T-helper 17 cell (primary cell): ENCODE measurements at regions not wholly inside any gene's neighbourhood (a gene's known extent, or its start where the extent isn't known, plus 50 kb on each side); places are given as distances from the start of the nearest gene placed in this dataset.

Experiments used
- ATAC-seq: fragments of 150-1000 bp; cut with Tn5 transposase; 2 replicates; pipeline ENCODE4 v1.10.0; 2021; ENCODE audit warnings: mild to moderate bottlenecking, moderate library complexity
- DNase-seq, 3 donors: peaks; one replicate each; pipeline versions ENCODE4 v3.0.0 to v3.0.0-alpha.2; 2020 to 2021
- H3K9me3 ChIP-seq: one replicate; pipeline ENCODE4 v1.7.0; 2013; ENCODE audit warnings: low read length, mild to moderate bottlenecking; ENCODE audit not compliant: control insufficient read depth, poor library complexity, severe bottlenecking
- H3K27ac Mint-ChIP-seq: one replicate; pipeline ENCODE4 v1.8.0; 2022; ENCODE audit warnings: mild to moderate bottlenecking, moderate library complexity, mixed read lengths
- H3K27me3 Mint-ChIP-seq: one replicate; pipeline ENCODE4 v1.8.0; 2022; ENCODE audit warnings: mixed read lengths
- H3K36me3 Mint-ChIP-seq: one replicate; pipeline ENCODE4 v1.8.0; 2022; ENCODE audit warnings: low read depth, mixed read lengths
- H3K4me1 Mint-ChIP-seq: one replicate; pipeline ENCODE4 v1.8.0; 2022; ENCODE audit warnings: mild to moderate bottlenecking, mixed read lengths
- H3K4me3 Mint-ChIP-seq: one replicate; pipeline ENCODE4 v1.8.0; 2022; ENCODE audit warnings: mild to moderate bottlenecking, moderate library complexity, mixed read lengths

DNA sequence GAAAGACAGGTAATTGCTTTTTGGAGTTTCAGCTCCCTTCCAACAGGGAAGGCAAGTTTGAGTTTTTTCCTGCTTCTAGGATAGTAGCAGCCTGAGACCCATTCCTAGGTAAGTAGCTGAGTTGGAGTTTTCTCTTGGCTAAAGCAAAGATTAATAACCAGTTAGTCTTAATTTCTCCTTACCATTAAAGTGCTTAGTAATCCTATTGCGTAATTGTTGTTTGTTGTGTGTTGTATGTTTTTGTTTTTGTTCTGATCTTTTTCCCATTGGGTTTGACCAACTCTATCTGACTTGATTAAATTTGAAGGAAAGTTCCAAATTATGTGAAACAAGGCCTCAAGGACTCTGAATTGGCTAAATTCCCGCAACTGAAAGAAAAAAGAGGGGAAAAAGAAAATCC is 83.5 kb downstream of the TBX22 start:
- Mint-ChIP-seq H3K4me3 (no peak overlapping the region), H3K36me3 (no peaks in the 10 kb centered on the region), H3K27ac (no peak overlapping the region), H3K27me3 (no peaks in the 10 kb centered on the region), H3K4me1 (no peaks in the 10 kb centered on the region)
- ATAC-seq: no peak
- no peaks in the 10 kb centered on the region for H3K9me3 ChIP-seq
- DNase-seq: no peak

DNA sequence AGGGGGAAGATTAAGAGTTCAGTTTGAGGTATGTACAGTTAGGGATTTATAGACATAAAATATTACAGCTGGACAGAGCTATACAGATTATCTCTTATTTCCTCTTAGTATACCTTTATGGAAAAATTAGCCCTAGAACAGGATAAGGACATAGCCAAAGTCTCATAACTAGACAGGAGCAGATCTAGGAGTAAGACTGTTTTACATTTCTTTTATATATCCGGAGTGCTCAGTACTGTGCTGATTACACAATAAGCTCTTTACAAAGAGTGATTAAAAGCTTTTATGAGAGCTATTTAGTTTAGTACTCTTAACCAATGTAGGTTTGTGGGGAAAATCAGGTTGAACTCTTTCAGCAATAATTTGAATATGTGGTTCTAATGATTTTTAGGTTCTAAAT is 105.8 kb downstream of the TBX22 start:
- Mint-ChIP-seq H3K4me3 (no peak overlapping the region), H3K27me3 (no peaks in the 10 kb centered on the region), H3K27ac (peak overlapping the region; percentile 6), H3K4me1 (no peaks in the 10 kb centered on the region), H3K36me3 (no peaks in the 10 kb centered on the region)
- ATAC-seq (no peak), DNase-seq (no peak)
- H3K9me3 ChIP-seq: no peaks in the 10 kb centered on the region

DNA sequence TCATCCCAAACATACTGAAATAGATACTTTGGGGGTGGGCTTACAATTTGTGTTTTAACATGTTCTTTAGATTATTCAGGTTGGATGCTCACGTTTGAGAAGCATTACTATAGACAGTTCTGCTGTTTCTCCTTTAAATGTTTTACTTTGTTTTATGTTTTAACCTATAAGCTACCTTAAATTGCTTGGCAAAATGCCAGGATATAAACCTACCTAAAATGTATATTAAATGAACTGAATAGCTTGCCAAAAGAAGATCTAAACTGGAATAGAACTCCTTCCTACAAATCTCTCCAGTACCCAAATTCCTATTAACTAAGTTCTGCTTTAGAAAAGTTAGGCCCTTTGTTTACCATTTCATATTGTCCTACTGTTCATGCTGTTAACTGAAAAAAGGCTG is 124.4 kb downstream of the TBX22 start:
- no peaks in the 10 kb centered on the region for H3K9me3 ChIP-seq
- ATAC-seq (no peak), DNase-seq (no peak)
- no peak overlapping the region for H3K4me3 Mint-ChIP-seq
- no peaks in the 10 kb centered on the region for H3K27me3 Mint-ChIP-seq
- H3K4me1 Mint-ChIP-seq: no peaks in the 10 kb centered on the region
- no peaks in the 10 kb centered on the region for H3K36me3 Mint-ChIP-seq
- no peak overlapping the region for H3K27ac Mint-ChIP-seq

DNA sequence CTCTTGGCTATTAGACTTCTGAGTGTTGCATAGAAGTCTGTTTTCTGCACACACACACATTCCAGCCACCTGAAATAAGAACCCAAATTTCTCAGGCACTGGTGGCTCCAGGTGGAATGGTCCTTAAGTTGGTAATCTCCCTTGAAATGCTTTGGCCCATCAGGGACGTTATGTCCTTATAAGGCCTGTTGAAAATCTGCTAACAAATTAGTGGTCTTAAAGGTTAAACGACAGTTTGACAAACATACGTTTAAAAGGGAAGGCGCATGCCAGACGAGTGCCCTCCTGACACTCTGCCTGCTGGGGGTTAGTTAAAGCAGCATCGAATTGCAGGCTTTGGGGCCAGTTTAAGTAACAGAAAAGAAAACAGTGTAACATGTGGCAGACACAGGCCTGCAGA is 125.0 kb downstream of the TBX22 start:
- Mint-ChIP-seq H3K4me1 (no peaks in the 10 kb centered on the region), H3K27me3 (no peaks in the 10 kb centered on the region), H3K36me3 (no peaks in the 10 kb centered on the region), H3K27ac (no peak overlapping the region), H3K4me3 (no peak overlapping the region)
- no peaks in the 10 kb centered on the region for H3K9me3 ChIP-seq
- DNase-seq (no peak), ATAC-seq (no peak)

DNA sequence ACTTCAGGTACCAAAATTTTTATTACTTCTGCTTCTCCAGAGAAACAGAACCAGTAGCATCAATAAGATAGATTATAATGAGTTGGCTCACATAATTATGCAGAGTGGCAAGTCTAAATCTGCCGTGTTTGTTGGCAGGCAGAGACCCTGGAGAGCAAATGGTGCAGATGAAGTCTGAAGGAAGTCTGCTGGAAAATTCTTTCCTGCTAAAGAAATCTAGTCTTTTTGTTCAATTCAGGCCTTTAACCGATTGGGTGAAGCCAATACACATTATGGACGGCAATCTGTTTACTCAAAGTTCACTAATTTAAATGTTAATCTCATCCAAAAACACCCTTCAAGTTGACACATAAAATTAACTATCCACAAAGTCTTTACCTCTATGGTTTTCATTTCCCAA is 156.0 kb downstream of the TBX22 start:
- no peaks in the 10 kb centered on the region for H3K9me3 ChIP-seq
- Mint-ChIP-seq H3K4me3 (no peak overlapping the region), H3K4me1 (no peaks in the 10 kb centered on the region), H3K36me3 (no peaks in the 10 kb centered on the region), H3K27me3 (no peaks in the 10 kb centered on the region), H3K27ac (no peak overlapping the region)
- no peak for ATAC-seq
- no peak for DNase-seq

DNA sequence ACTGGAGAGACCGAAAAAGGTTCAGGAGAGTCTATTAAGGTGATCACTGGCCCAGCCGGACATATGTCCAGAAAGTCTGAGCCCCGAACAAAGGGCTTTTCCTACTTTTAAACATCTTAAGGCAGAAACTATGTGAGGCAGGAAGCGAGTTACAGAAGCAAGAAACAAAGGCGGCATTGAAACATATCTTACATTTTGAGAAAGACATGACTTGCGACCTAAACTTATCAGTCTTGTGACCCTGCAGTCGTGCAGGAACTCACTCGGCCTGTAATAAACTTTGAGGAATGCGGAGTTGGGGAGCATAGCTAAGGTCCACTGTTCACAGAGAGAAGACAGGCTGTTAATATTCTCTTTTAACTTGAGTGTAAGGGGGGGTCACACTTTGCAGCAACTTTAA is 158.7 kb downstream of the TBX22 start:
- Mint-ChIP-seq H3K27ac (no peak overlapping the region), H3K27me3 (no peaks in the 10 kb centered on the region), H3K36me3 (no peaks in the 10 kb centered on the region), H3K4me3 (no peak overlapping the region), H3K4me1 (no peaks in the 10 kb centered on the region)
- H3K9me3 ChIP-seq: no peaks in the 10 kb centered on the region
- DNase-seq: no peak
- ATAC-seq: no peak

DNA sequence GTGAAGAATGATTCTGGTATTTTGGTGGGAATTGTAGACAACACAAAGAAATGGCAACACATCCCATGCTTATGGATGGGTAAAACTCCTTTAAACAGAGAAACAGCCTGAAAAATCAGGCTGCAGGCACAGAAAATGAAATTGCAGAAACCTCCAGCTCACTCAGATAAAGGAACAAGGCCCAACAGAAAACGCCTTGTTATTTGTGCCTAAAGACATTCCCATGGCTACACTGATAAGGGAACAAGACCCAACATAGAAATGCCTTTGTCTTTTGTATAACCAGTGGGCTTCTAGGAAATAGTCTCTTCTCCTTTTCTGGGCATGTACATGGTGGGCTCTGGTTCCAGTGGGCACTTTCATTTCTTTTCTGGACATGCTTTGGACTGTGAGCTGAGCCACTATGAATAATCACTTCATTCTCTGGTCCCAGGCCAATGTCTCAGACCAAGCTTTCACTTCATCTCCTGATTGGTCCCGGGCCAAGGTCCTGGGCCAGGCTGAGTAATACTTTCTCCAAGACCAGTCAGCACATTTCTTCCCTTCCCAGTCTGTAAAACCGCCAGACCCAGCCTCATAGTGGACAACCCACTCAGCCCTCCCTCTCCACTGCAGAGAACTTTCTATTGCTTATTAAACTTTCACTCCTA is 160.5 kb downstream of the TBX22 start:
- no peaks in the 10 kb centered on the region for H3K9me3 ChIP-seq
- no peaks in the 10 kb centered on the region for H3K36me3 Mint-ChIP-seq
- H3K27me3 Mint-ChIP-seq: no peaks in the 10 kb centered on the region
- H3K4me1 Mint-ChIP-seq: no peaks in the 10 kb centered on the region
- no peak for DNase-seq
- no peak overlapping the region for H3K27ac Mint-ChIP-seq
- no peak overlapping the region for H3K4me3 Mint-ChIP-seq
- ATAC-seq: no peak

DNA sequence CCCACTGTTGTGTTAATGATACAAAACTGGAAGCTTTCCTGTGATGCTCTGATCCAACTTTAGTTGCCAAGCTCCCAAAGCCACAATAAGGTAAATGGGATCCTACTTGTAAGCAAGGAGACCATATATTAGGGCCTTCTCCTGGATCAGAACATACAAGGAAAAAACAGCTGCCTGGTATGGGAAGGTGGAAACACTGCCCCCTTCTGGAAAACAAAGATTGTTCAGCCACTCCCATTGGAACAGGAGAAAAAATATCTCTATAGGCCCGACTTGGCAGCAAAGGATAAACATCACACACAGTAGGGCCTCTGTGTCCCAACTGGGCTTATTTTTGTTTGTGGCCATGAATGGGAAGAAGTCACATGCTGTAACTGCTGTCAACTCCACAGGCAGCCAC is 166.5 kb downstream of the TBX22 start:
- ATAC-seq (no peak), DNase-seq (no peak)
- Mint-ChIP-seq H3K27ac (no peak overlapping the region), H3K4me3 (no peak overlapping the region), H3K36me3 (no peaks in the 10 kb centered on the region), H3K4me1 (no peaks in the 10 kb centered on the region), H3K27me3 (no peaks in the 10 kb centered on the region)
- H3K9me3 ChIP-seq: no peaks in the 10 kb centered on the region

DNA sequence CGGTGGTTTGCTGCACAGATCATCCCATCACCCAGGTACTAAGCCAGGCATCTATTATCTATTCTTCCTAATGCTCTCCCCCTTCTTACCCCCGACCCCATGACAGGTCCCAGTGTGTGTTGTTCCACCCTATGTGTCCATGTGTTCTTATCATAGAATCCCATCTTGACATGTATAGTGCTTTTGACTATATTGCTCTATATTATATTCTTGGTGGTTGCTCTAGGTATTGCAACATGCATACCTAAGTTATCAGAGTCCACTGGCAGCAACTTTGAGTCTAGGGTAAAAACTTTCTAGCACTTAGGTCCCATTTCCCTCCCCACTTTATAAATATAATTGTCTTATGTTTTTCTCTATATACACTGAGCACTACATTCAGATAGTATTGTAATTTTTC is 170.3 kb downstream of the TBX22 start:
- Mint-ChIP-seq H3K27me3 (no peaks in the 10 kb centered on the region), H3K27ac (no peak overlapping the region), H3K4me3 (no peak overlapping the region), H3K36me3 (no peaks in the 10 kb centered on the region), H3K4me1 (no peaks in the 10 kb centered on the region)
- H3K9me3 ChIP-seq: no peaks in the 10 kb centered on the region
- DNase-seq (no peak), ATAC-seq (no peak)

DNA sequence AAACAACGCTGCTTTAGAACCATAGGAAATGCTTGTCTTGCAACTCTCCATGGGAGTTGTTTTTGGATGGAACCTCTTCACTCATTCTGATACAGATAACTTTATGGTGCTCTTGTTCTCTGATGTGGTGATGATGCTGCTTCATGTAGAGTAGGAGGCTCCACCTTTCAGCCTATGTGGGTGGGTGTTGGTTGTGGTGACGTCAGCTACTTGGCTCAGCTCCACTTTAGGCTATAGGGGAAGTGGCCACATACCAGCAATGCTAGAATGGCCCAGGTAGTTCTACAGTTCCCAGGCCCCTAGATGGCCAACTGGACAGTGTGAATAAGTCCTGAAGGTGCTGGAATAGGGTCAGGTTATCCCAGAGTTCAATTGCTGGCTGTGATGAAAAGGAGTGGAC is 192.1 kb downstream of the TBX22 start:
- H3K4me3 Mint-ChIP-seq: no peak overlapping the region
- no peaks in the 10 kb centered on the region for H3K36me3 Mint-ChIP-seq
- H3K27me3 Mint-ChIP-seq: no peaks in the 10 kb centered on the region
- no peaks in the 10 kb centered on the region for H3K4me1 Mint-ChIP-seq
- no peaks in the 10 kb centered on the region for H3K9me3 ChIP-seq
- ATAC-seq (no peak), DNase-seq (no peak)
- no peak overlapping the region for H3K27ac Mint-ChIP-seq

DNA sequence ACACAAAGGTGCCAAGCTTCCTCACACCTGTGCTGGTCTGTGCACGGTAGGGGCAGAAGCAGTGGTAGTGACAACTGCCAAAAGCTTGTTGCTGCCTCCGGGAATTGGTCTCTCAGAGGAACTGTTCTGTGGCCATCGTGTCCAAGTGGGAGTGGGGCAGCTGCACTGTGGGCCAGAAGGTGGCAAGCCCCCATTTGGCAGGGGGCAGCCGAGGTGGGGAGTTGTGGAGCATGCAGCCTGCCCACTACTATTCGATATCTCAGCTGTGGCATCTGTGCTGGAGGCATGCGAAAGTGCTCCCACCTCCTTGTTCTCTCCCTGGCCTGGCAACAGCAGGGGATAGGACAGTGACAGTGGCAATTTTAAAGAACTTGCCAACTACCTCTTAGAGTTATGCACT is 192.8 kb downstream of the TBX22 start:
- no peak overlapping the region for H3K4me3 Mint-ChIP-seq
- DNase-seq (no peak), ATAC-seq (no peak)
- no peaks in the 10 kb centered on the region for H3K9me3 ChIP-seq
- H3K27me3 Mint-ChIP-seq: no peaks in the 10 kb centered on the region
- H3K4me1 Mint-ChIP-seq: no peaks in the 10 kb centered on the region
- H3K36me3 Mint-ChIP-seq: no peaks in the 10 kb centered on the region
- H3K27ac Mint-ChIP-seq: no peak overlapping the region

DNA sequence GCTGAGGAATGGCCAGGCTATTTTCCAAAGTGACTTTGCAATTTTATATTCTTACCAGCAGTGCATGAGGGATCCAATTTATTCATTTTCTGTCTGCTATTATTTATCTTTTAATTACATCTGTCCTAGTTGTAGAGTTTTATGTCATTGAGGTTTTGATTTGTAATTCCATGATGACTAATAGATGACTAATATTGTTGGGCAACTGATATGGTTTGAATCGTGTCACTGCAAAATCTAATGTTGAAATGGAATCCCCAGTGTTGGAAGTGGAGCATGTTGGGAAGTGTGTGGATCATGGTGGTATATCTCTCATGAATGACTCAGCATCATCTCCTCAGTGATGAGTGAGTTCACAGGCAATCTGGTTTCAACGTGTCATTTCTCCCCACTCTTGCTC is 201.5 kb downstream of the TBX22 start:
- Mint-ChIP-seq H3K27me3 (no peaks in the 10 kb centered on the region), H3K27ac (no peak overlapping the region), H3K4me1 (no peaks in the 10 kb centered on the region), H3K4me3 (no peak overlapping the region), H3K36me3 (no peaks in the 10 kb centered on the region)
- DNase-seq: no peak
- no peaks in the 10 kb centered on the region for H3K9me3 ChIP-seq
- ATAC-seq: no peak

DNA sequence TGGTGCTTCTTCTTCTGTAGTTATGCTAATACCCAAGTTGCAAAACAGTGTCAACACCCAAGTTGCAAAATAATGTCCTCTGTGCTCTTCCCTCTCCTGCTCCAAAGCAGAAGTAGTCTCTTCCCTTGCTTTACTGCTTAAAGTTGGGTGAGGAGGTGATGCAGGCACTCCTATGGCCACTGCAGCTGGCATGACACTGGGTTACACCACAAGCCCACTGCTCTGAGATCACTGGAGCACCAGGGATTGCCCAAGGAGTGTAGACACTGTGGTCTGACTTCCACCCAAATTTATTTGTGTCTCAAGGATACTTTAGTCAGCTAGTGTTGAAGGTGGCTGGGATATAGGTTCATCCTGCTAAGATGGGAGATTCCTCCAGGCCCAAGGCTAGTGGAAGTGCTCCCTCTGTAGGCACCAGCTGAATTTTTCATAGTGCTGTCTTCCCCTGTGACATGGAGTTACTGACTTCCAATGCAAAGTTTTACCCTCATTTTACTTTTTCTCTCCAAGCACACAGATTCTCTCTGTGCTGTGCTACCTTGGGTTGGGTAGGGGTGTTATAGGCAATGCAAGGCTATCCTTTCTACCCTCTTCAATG is 196.2 kb upstream of the TENT5D start:
- no peak overlapping the region for H3K4me3 Mint-ChIP-seq
- no peak overlapping the region for H3K27ac Mint-ChIP-seq
- no peaks in the 10 kb centered on the region for H3K4me1 Mint-ChIP-seq
- no peaks in the 10 kb centered on the region for H3K27me3 Mint-ChIP-seq
- no peaks in the 10 kb centered on the region for H3K36me3 Mint-ChIP-seq
- DNase-seq (no peak), ATAC-seq (no peak)
- no peaks in the 10 kb centered on the region for H3K9me3 ChIP-seq

DNA sequence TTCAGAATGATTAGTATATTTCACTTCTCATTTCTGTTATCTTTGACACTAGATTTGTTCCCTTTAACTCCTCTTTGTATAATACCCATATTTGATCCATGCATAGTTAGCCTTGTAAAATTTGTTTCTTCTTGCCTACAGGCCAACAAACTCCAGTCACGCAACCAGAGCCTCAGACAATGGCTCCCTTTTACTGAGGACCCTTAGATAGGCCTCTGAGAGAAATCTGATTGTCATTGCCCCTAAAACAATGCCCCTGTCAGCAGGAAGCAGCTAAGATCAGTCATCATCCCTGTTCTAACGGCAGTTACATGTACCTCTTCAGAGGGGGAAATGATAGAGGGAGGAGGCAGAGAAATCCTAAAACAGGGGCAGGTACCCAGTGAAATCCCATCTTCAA is 190.6 kb upstream of the TENT5D start:
- Mint-ChIP-seq H3K27me3 (no peaks in the 10 kb centered on the region), H3K36me3 (no peaks in the 10 kb centered on the region), H3K4me3 (no peak overlapping the region), H3K4me1 (no peaks in the 10 kb centered on the region), H3K27ac (no peak overlapping the region)
- no peaks in the 10 kb centered on the region for H3K9me3 ChIP-seq
- DNase-seq: no peak
- no peak for ATAC-seq
